ACC112 (cell line): ENCODE measurements at regions not wholly inside any gene's neighbourhood (a gene's known extent, or its start where the extent isn't known, plus 50 kb on each side); places are given as distances from the start of the nearest gene placed in this dataset.

ENCODE experiments used
- H2AFZ ChIP-seq: fragments of 200-600 bp; sonication (generic); one replicate; pipeline ENCODE4 v1.6.0; 2017; ENCODE audit warnings: antibody characterized with exemption, low read length; ENCODE audit not compliant: unreplicated experiment
- H3K27ac ChIP-seq: fragments of 200-600 bp; sonication (generic); 2 replicates; pipeline ENCODE4 v1.5.1; 2014; ENCODE audit warnings: low read depth, mild to moderate bottlenecking, antibody characterized with exemption, low read length, moderate library complexity
- H3K27me3 ChIP-seq: fragments of 200-600 bp; sonication (generic); 2 replicates; pipeline ENCODE4 v1.6.1; 2014; ENCODE audit warnings: mild to moderate bottlenecking, antibody characterized with exemption, low read length, moderate library complexity, mixed read lengths; ENCODE audit not compliant: insufficient read depth
- H3K36me3 ChIP-seq: fragments of 200-600 bp; sonication (generic); 2 replicates; pipeline ENCODE4 v1.6.1; 2016; ENCODE audit warnings: mild to moderate bottlenecking, antibody characterized with exemption, low read length, moderate library complexity, mixed read lengths; ENCODE audit not compliant: insufficient read depth
- H3K4me1 ChIP-seq: fragments of 200-600 bp; sonication (generic); one replicate; pipeline ENCODE4 v1.6.1; 2016; ENCODE audit warnings: low read length, mixed read lengths; ENCODE audit not compliant: insufficient read depth, unreplicated experiment, control insufficient read depth
- H3K4me3 ChIP-seq: fragments of 200-600 bp; sonication (generic); 2 replicates; pipeline ENCODE4 v1.5.1; 2014; ENCODE audit warnings: mild to moderate bottlenecking, low read depth, low read length
- H3K79me2 ChIP-seq: fragments of 200-600 bp; sonication (generic); one replicate; pipeline ENCODE4 v1.6.0; 2016; ENCODE audit warnings: low read length; ENCODE audit not compliant: control insufficient read depth, unreplicated experiment, insufficient read depth

DNA sequence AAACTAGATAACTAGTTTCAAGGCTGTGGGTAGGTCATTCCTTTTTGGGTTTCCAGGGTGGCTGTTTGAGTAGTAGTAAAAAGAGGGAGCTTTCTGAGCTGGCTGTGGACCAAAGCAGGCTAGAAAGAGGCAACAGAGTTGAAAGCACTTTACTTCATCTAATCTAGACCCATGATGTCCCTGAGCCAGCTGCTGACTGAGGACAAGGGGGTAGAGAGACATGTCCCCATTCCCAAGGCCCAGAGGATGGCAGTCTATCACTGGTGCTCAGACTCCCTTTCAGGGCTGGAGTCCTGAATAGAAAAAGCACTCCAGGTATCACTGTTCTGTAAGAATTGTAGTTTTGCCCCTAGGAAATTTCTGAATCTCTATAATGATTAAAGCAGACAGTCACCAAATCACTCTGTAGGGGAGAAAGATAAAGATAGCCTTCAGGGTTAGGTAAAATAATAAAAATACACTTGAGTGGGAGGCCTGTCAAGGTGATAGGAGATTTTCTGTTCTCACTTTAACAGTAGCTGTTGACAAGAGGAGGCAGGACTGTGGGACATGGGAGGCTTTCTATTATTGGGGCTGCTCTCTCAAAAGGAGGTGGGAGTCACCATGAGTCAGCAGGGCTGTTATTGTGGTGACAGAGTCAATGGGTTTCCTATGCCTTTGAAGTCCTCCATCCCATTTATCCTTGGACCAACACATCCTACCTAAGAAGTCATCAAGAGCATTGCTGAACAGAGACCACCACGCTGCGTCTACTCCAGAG, 190.2 kb upstream of the MPHOSPH6 start:
- Histone ChIP-seq H3K4me3 (no peak overlapping the region), H2AFZ (no peak overlapping the region), H3K27ac (no peak overlapping the region), H3K36me3 (no peaks in the 10 kb centered on the region), H3K4me1 (no peaks in the 10 kb centered on the region), H3K79me2 (no peaks in the 10 kb centered on the region), H3K27me3 (no peaks in the 10 kb centered on the region)

- H3K27me3 ChIP-seq, result no peaks in the 10 kb centered on the region
- no peak overlapping the region for H3K4me3 ChIP-seq
- no peak overlapping the region for H3K27ac ChIP-seq
- H2AFZ ChIP-seq, result no peak overlapping the region
- H3K4me1 ChIP-seq, result no peaks in the 10 kb centered on the region
- H3K79me2 ChIP-seq, result no peaks in the 10 kb centered on the region
- no peaks in the 10 kb centered on the region for H3K36me3 ChIP-seq
Measured at GRCh38 chr16:82358606-82359221, 188.7 kb upstream of the MPHOSPH6 start.

- H3K4me3 ChIP-seq, result no peak overlapping the region
- no peaks in the 10 kb centered on the region for H3K36me3 ChIP-seq
- no peaks in the 10 kb centered on the region for H3K79me2 ChIP-seq
- H3K27me3 ChIP-seq, result no peaks in the 10 kb centered on the region
- H3K27ac ChIP-seq, result no peak overlapping the region
- no peaks in the 10 kb centered on the region for H3K4me1 ChIP-seq
- H2AFZ ChIP-seq, result no peak overlapping the region
Measured at GRCh38 chr16:82358161-82358560, 188.1 kb upstream of the MPHOSPH6 start.

GRCh38 chr16:82357237-82357636, 187.2 kb upstream of the MPHOSPH6 start:
- Histone ChIP-seq H3K4me1 (no peaks in the 10 kb centered on the region), H3K27ac (no peak overlapping the region), H3K27me3 (no peaks in the 10 kb centered on the region), H3K79me2 (no peaks in the 10 kb centered on the region), H3K36me3 (no peaks in the 10 kb centered on the region), H2AFZ (no peak overlapping the region), H3K4me3 (no peak overlapping the region)

- Histone ChIP-seq H3K79me2 (no peaks in the 10 kb centered on the region), H3K36me3 (no peaks in the 10 kb centered on the region), H3K4me3 (no peak overlapping the region), H3K27ac (no peak overlapping the region), H2AFZ (no peak overlapping the region), H3K27me3 (no peaks in the 10 kb centered on the region), H3K4me1 (no peaks in the 10 kb centered on the region)
Measured at GRCh38 chr16:82350560-82350959, 180.5 kb upstream of the MPHOSPH6 start.

DNA sequence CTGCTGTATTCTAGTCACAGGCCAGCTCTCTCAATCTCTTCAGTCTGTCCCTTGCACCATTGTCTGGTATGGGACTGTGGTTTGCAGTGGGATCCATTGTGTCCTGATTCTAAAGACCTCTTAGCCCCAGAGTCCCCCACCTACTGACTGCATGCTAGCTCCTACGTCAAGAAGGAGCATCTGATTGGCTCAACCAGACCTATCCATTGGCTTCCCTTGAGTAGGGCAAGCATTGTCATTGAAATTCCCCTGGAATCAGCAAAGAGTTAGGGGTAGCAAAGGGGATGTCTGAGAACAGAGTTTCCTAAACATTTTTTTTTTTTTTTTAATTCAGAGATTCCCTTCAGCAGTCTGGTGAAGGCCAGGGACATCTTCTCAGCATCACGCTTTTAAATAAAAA, 175.3 kb upstream of the MPHOSPH6 start:
- H3K27ac ChIP-seq, result no peak overlapping the region
- no peak overlapping the region for H3K4me3 ChIP-seq
- no peaks in the 10 kb centered on the region for H3K79me2 ChIP-seq
- no peaks in the 10 kb centered on the region for H3K36me3 ChIP-seq
- no peaks in the 10 kb centered on the region for H3K27me3 ChIP-seq
- no peak overlapping the region for H2AFZ ChIP-seq
- H3K4me1 ChIP-seq, result no peaks in the 10 kb centered on the region

- Histone ChIP-seq H3K79me2 (no peaks in the 10 kb centered on the region), H3K27ac (no peak overlapping the region), H3K4me3 (no peak overlapping the region), H3K36me3 (no peaks in the 10 kb centered on the region), H2AFZ (no peak overlapping the region), H3K27me3 (no peaks in the 10 kb centered on the region), H3K4me1 (no peaks in the 10 kb centered on the region)
Measured at GRCh38 chr16:82344157-82344556, 174.1 kb upstream of the MPHOSPH6 start.

- Histone ChIP-seq H2AFZ (no peak overlapping the region), H3K27ac (no peak overlapping the region), H3K36me3 (no peaks in the 10 kb centered on the region), H3K79me2 (no peaks in the 10 kb centered on the region), H3K4me3 (no peak overlapping the region), H3K4me1 (no peaks in the 10 kb centered on the region), H3K27me3 (no peaks in the 10 kb centered on the region)
Measured at GRCh38 chr16:82341146-82341669, 171.2 kb upstream of the MPHOSPH6 start.

- Histone ChIP-seq H3K4me1 (no peaks in the 10 kb centered on the region), H3K36me3 (no peaks in the 10 kb centered on the region), H3K4me3 (no peak overlapping the region), H3K27ac (no peak overlapping the region), H3K79me2 (no peaks in the 10 kb centered on the region), H3K27me3 (no peaks in the 10 kb centered on the region), H2AFZ (no peak overlapping the region)
Measured at GRCh38 chr16:82340531-82340930, 170.5 kb upstream of the MPHOSPH6 start.

DNA sequence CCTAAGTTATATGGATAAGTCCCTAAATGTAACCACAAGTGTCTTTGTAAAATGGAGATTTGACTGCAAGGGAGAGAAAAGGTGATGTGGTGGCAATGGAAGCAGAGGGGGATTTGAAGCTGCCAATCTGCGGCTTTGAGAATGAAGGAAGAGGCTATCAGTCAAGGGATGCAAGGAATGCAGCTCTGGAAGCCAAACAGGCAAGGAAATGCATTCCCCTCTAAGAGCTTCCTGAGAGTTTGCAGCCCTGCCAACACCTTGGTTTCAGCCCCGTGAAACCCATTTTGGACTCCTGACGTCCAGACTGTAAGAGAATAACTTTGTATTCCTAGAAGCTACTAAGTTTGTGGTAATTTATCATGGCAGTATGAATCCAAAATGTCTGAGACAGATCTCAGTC, 167.3 kb upstream of the MPHOSPH6 start:
- Histone ChIP-seq H3K4me1 (no peaks in the 10 kb centered on the region), H3K27me3 (no peaks in the 10 kb centered on the region)

More for the DNA sequence above, 167.3 kb upstream of the MPHOSPH6 start:
- Histone ChIP-seq H3K36me3 (no peaks in the 10 kb centered on the region), H3K27ac (no peak overlapping the region), H2AFZ (no peak overlapping the region), H3K4me3 (no peak overlapping the region), H3K79me2 (no peaks in the 10 kb centered on the region)
